Activated CD4-positive, alpha-beta T cell treated with anti-CD3 and anti-CD28 coated beads for 36 hours (primary cell): ENCODE measurements at regions not wholly inside any gene's neighbourhood (a gene's known extent, or its start where the extent isn't known, plus 50 kb on each side); places are given as distances from the start of the nearest gene placed in this dataset.
A peak's percentile ranks its signal among the peaks of the same experiment; 100 is the strongest.
"Not testable (repeated sequence)": the region's sequence is repeated elsewhere in the genome, so short reads cannot be mapped to it uniquely, and the experiment has no call there.

Experiments used
- ATAC-seq: fragments of 200-7000 bp; cut with Tn5 transposase; one replicate; pipeline ENCODE4 v1.10.0; 2021; ENCODE audit warnings: mild to moderate bottlenecking, moderate library complexity
- CTCF ChIA-PET: fragments of 350-600 bp; sonication (Branson Sonifier 250); formaldehyde crosslinking; loops from one replicate; lab custom pipeline; 2021; ENCODE audit warnings: antibody characterized with exemption; lab: Charles Lee
- POLR2A ChIA-PET: fragments of 350-600 bp; sonication (Branson Sonifier 250); formaldehyde crosslinking; loops from one replicate; lab custom pipeline; 2021; ENCODE audit warnings: antibody characterized with exemption, inconsistent platforms; lab: Charles Lee
- DNase-seq: peaks from one replicate; pipeline ENCODE4 v3.0.0-alpha.2; 2020
- H3K27ac Mint-ChIP-seq: one replicate; pipeline ENCODE4 v1.8.0; 2021; ENCODE audit warnings: mixed read lengths
- H3K27me3 Mint-ChIP-seq: one replicate; pipeline ENCODE4 v1.8.0; 2021; ENCODE audit warnings: mixed read lengths
- H3K36me3 Mint-ChIP-seq: one replicate; pipeline ENCODE4 v1.8.0; 2021; ENCODE audit warnings: low read depth, mixed read lengths
- H3K4me1 Mint-ChIP-seq: one replicate; pipeline ENCODE4 v1.8.0; 2021; ENCODE audit warnings: mixed read lengths
- H3K4me3 Mint-ChIP-seq: one replicate; pipeline ENCODE4 v1.8.0; 2021; ENCODE audit warnings: mild to moderate bottlenecking, moderate library complexity, mixed read lengths
- H3K9me3 Mint-ChIP-seq: one replicate; pipeline ENCODE4 v1.8.0; 2021; ENCODE audit warnings: low read depth, mixed read lengths
- intact Hi-C, 2 experiments: fragments of 100-400 bp; cut with DNase I in 1 of 2; cut with micrococcal nuclease in 1 of 2; formaldehyde crosslinking; loops; one replicate each; pipeline versions ENCODE4 v1.14.2 to v1.15.1; 2022 to 2024; cut with DNase I, micrococcal nuclease

DNA sequence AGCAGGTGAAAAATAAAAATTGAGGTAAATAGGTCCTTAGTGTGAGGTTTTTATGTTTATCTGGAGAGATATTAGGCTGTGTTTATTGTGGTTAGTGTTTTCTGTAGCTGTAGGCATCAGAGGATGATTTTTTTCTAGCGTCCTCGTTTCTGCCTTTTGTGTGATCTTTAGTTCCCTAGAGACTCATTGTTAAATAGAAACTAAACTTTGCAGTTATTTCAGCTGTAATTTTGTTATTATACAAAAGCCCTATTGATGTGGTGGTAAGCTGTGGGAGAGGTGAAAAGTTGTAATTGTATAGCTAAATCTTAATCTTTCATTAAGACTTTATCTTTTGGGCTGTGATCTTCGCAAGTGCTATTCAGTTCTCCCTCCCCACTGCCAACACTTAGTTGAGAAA is 340.3 kb downstream of the CYLC2 start:
- H3K4me1 Mint-ChIP-seq: no peaks in the 10 kb centered on the region
- DNase-seq (no peak), ATAC-seq (no peak)
- ChIA-PET CTCF (no interaction called here), POLR2A (interaction anchor here (0.7 kb wide), 1 partner anchor 254 kb away, joined by 7 read pairs; no protein-coding TSS in a partner anchor)
- no peak overlapping the region for H3K27ac Mint-ChIP-seq
- H3K36me3 Mint-ChIP-seq: no peaks in the 10 kb centered on the region
- peaks cover 1% of the 10 kb centered on the region for H3K9me3 Mint-ChIP-seq
- intact Hi-C loops: no loop called here
- no peak overlapping the region for H3K4me3 Mint-ChIP-seq
- no peaks in the 10 kb centered on the region for H3K27me3 Mint-ChIP-seq

DNA sequence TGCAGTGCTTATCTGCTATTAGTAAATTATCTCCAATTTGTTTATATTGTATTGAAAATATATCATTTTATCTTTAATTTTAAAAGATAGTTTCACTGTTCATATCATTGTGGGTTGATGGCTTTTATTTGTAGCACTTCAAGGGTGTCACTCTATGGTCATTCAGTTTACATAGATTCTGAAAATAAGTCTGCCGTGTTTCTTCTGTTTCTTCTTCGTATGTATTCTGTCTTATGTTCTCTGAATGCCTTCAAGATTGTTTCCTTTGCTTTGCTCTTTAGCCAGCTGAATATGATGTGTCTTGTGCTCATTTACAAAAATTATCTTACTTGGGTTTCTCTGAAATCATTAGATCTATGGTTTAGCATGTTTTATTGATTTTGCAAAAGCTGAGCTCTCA is 359.9 kb downstream of the CYLC2 start:
- H3K4me3 Mint-ChIP-seq: no peak overlapping the region
- no peaks in the 10 kb centered on the region for H3K27me3 Mint-ChIP-seq
- DNase-seq (no peak), ATAC-seq (no peak)
- no peaks in the 10 kb centered on the region for H3K4me1 Mint-ChIP-seq
- no peaks in the 10 kb centered on the region for H3K36me3 Mint-ChIP-seq
- ChIA-PET POLR2A (no interaction called here), CTCF (interaction anchor here (0.6 kb wide), 1 partner anchor 525 kb away, joined by 4 read pairs; no protein-coding TSS in a partner anchor)
- H3K27ac Mint-ChIP-seq: no peak overlapping the region
- intact Hi-C loops: no loop called here
- peaks cover 8% of the 10 kb centered on the region for H3K9me3 Mint-ChIP-seq

DNA sequence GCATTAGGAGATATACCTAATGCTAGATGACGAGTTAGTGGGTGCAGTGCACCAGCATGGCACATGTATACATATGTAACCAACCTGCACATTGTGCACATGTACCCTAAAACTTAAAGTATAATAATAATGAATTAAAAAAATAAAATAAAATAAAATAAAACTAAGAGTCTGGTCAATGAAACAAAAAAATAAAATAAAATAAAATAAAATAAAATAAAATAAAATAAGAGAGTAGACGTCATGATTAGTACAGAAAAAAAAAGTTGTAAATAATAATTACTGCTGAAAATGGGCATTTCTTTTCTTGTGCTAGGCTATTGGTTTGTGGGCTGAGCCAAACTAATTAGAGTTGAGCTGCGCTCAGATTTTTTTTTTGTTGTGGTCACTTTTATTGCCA is 362.8 kb downstream of the CYLC2 start:
- H3K36me3 Mint-ChIP-seq, CTCF ChIA-PET, H3K4me3 Mint-ChIP-seq, H3K4me1 Mint-ChIP-seq, H3K27ac Mint-ChIP-seq, DNase-seq, POLR2A ChIA-PET, H3K27me3 Mint-ChIP-seq, ATAC-seq, intact Hi-C loops: not testable (repeated sequence)
- H3K9me3 Mint-ChIP-seq: peaks cover 12% of the 10 kb centered on the region

DNA sequence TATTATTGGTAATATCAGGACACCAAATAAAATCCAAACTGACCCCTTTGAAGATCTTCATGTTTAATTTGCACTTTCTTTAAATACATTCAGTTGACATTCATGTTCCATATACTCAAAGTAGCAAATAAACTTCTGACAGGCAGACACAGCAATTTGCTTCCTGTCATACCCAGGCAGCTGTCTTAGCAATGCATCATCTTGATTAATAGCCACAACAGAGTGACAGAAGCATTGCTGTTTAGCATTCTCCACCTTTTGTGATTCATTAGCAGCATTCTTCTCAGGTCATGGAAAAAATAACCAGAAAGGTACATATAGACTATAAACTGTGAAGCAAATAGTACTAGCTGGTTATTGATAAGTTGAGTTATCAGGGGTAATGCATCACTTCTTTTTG is 366.8 kb downstream of the CYLC2 start:
- POLR2A ChIA-PET: no interaction called here
- Mint-ChIP-seq H3K4me3 (no peak overlapping the region), H3K36me3 (no peaks in the 10 kb centered on the region), H3K4me1 (no peaks in the 10 kb centered on the region), H3K27ac (no peak overlapping the region), H3K9me3 (peaks cover 6% of the 10 kb centered on the region), H3K27me3 (no peaks in the 10 kb centered on the region)
- ATAC-seq: no peak
- CTCF ChIA-PET: no interaction called here
- intact Hi-C loops: no loop called here
- DNase-seq: no peak

DNA sequence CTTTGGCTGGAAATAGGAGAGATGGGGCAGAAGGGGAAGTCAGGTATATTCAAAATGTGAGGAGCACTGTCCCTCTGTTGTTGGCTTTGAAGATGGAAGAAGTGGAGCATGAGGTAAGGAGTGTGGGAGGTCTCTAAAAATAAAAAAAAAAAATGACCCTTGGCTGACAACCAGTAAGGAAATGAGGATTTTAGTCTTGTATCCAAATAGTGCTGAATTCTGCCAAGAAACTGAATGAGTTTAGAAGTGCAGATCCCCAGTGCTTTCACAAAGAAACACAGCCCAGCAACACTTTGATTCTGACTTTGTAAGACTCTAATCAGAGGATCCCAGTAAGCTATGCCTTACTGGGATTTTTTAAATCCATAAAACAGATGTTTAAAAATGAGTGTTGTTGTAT is 367.9 kb downstream of the CYLC2 start:
- Mint-ChIP-seq H3K4me3 (no peak overlapping the region), H3K9me3 (peaks cover 6% of the 10 kb centered on the region), H3K27ac (no peak overlapping the region), H3K4me1 (no peaks in the 10 kb centered on the region), H3K36me3 (no peaks in the 10 kb centered on the region), H3K27me3 (no peaks in the 10 kb centered on the region)
- intact Hi-C loops: no loop called here
- POLR2A ChIA-PET: no interaction called here
- DNase-seq (no peak), ATAC-seq (no peak)
- CTCF ChIA-PET: interaction anchor here (0.6 kb wide), 1 partner anchor 579 kb away, joined by 3 read pairs; no protein-coding TSS in a partner anchor

DNA sequence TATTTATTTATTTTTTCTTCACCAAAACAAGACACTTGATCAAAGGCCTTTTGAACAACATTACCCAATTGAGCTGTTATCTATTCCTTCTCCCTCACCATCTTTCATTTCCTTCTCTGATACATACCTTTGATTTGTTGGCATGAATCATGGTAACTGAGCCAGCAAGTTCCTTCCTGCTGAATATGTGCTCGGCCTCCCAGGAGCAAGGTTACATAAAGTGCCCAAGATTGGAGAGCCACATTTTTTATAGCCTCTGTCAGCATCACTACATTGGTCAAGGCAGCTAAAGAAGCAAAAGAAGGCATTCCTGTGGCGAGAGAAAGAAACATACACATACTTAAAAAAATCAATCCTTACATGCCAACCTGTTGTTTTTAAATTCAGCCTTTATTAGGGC is 369.6 kb downstream of the CYLC2 start:
- no peak for DNase-seq
- Mint-ChIP-seq H3K27me3 (no peaks in the 10 kb centered on the region), H3K4me1 (no peaks in the 10 kb centered on the region), H3K36me3 (no peaks in the 10 kb centered on the region), H3K27ac (no peak overlapping the region), H3K9me3 (peaks cover 6% of the 10 kb centered on the region), H3K4me3 (no peak overlapping the region)
- ATAC-seq: no peak
- CTCF ChIA-PET: no interaction called here
- POLR2A ChIA-PET: no interaction called here
- intact Hi-C loops: no loop called here

DNA sequence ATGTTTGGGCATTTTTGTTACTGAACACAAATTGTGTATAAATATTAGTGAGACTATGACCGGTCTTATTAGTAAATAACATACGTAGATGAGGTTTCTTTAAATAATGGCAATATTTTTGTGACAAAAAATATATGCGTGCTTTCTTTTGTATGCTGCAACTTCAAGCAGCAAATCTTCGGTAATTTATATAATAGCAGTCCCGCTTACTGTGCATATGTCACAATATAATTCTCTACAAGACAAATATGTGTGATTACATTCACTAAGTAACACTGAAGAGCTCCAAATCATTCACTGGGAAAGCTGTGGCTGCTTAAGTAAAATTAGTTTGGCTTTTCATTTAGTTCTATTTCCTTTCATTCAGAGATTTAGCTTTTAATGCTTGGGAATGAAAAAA is 376.0 kb downstream of the CYLC2 start:
- no peaks in the 10 kb centered on the region for H3K36me3 Mint-ChIP-seq
- H3K27ac Mint-ChIP-seq: no peak overlapping the region
- H3K4me3 Mint-ChIP-seq: no peak overlapping the region
- CTCF ChIA-PET: no interaction called here
- H3K4me1 Mint-ChIP-seq: no peaks in the 10 kb centered on the region
- DNase-seq (no peak), ATAC-seq (no peak)
- intact Hi-C loops: no loop called here
- POLR2A ChIA-PET: no interaction called here
- peaks cover 2% of the 10 kb centered on the region for H3K27me3 Mint-ChIP-seq
- H3K9me3 Mint-ChIP-seq: no peaks in the 10 kb centered on the region

DNA sequence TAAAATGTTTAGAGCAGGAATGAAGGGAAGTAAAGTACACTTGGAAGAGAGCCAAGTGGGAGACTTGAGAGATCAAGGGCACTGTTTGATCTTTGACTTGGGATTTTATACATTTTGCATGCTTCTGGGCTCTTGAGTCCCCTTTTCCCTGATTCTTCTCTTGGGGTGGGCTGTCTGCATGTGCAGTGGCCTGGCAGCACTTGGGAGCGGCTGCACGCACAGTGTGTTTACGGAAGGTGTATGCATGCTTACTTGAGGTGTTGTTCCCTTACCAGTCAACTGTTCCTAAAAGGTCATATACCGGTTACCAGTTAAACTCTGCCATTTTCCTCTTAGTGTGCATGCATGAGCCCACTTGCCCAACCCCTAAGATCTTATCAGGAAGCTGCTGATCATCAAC is 377.7 kb downstream of the CYLC2 start:
- DNase-seq (no peak), ATAC-seq (no peak)
- intact Hi-C loops: no loop called here
- H3K27ac Mint-ChIP-seq: no peak overlapping the region
- H3K4me3 Mint-ChIP-seq: no peak overlapping the region
- ChIA-PET CTCF (interaction anchor here (0.5 kb wide), 1 partner anchor 1003 kb away, joined by 3 read pairs; no protein-coding TSS in a partner anchor), POLR2A (no interaction called here)
- H3K36me3 Mint-ChIP-seq: no peaks in the 10 kb centered on the region
- H3K27me3 Mint-ChIP-seq: peaks cover 2% of the 10 kb centered on the region
- H3K4me1 Mint-ChIP-seq: no peaks in the 10 kb centered on the region
- H3K9me3 Mint-ChIP-seq: no peaks in the 10 kb centered on the region

DNA sequence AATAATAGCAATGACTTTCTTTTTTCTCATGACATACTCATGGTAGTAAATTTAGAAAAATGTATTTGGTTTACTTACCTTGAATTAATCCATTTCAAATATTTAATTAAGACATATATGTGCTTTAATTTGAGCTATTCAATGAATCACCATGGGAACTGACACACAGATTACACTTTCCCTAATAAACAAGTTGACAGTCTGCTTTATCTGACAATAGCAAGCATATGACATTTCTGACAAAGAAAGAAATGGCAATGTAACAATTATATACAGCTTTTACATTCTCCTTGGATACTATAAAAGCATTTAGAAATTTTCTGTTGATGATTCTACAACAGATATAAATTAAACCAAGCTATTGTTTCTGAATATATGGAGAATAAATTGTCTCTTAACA is 382.5 kb downstream of the CYLC2 start:
- Mint-ChIP-seq H3K4me1 (no peaks in the 10 kb centered on the region), H3K27me3 (no peaks in the 10 kb centered on the region), H3K27ac (no peak overlapping the region), H3K36me3 (no peaks in the 10 kb centered on the region), H3K9me3 (no peaks in the 10 kb centered on the region), H3K4me3 (no peak overlapping the region)
- ChIA-PET POLR2A (no interaction called here), CTCF (interaction anchor here (0.6 to 2.0 kb wide), 2 partner anchors 10 to 280 kb away, joined by 4 to 7 read pairs; no protein-coding TSS in a partner anchor)
- ATAC-seq: no peak
- no peak for DNase-seq
- intact Hi-C loops: no loop called here

DNA sequence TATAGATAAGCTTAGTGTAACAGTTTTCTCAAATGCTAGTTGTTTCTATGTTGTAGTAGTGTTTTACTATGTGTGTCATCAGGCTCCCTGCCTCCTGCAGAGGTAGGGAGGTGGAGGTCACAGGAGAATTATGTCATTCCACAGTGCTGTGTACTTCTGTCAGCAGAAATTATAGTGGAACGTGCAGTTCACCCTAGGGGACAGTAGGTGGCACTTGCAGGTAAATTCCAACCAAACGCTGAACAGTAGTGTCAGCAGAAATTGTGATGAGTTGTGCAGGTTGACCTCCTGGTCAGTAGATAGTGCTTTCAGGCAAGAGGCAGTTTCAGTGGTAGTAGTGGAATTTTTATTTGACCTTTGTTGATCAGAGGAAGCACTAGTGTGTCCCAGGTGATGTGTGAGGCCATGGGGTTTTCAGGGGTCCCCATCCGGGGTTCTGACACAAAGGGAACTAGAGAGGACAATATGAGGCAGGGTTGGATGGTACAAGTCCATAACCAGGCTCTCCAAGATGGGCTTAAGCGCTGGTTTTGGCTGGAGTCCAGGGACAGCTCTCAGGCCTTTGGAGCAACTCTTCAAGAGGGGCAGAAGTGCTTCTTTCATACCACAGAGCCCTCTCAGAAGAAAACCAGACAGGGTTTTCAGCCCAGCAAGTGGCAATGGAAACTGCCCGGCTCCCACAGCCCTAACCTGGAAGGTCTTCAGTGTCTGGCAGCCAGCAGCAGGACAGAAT is 402.9 kb downstream of the CYLC2 start:
- no peak overlapping the region for H3K4me3 Mint-ChIP-seq
- ATAC-seq: peak; percentile 69
- intact Hi-C loops: loop anchor here (2.0 to 5.0 kb wide), 5 partner anchors 694 to 1345 kb away; partner anchors contain the start of gene SMC2 (in 1 of the 2)
- H3K27ac Mint-ChIP-seq: no peak overlapping the region
- H3K27me3 Mint-ChIP-seq: no peaks in the 10 kb centered on the region
- H3K36me3 Mint-ChIP-seq: no peaks in the 10 kb centered on the region
- no peaks in the 10 kb centered on the region for H3K9me3 Mint-ChIP-seq
- peak; percentile 48 for DNase-seq
- CTCF ChIA-PET: interaction anchor here (0.6 to 1.5 kb wide), 5 partner anchors 10 to 1345 kb away, joined by 3 to 4 read pairs (median 3); no protein-coding TSS in a partner anchor
- H3K4me1 Mint-ChIP-seq: no peaks in the 10 kb centered on the region
- POLR2A ChIA-PET: no interaction called here

DNA sequence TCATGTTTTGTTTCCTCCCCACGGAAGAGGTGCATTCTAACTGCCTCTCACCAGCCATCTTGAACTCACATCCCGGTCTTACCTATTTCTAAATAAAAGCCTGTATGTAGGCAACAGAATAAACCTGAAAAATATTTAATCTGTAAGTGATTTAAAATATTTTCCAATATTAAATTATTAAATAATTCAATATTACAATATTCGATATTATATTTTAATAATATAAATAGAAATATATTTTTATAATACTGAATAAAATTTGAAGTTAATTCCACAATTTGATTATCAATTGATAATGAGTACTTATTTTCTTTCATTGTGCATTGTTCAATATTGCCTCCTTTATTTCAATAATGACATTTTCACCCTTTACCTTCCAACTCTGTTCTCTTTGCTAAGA is 404.4 kb downstream of the CYLC2 start:
- ATAC-seq: no peak
- Mint-ChIP-seq H3K36me3 (no peaks in the 10 kb centered on the region), H3K4me3 (no peak overlapping the region), H3K9me3 (no peaks in the 10 kb centered on the region), H3K27me3 (no peaks in the 10 kb centered on the region), H3K4me1 (no peaks in the 10 kb centered on the region), H3K27ac (no peak overlapping the region)
- CTCF ChIA-PET: no interaction called here
- POLR2A ChIA-PET: no interaction called here
- DNase-seq: no peak
- intact Hi-C loops: loop anchor here (2.0 to 5.0 kb wide), 4 partner anchors 693 to 1283 kb away; partner anchors contain the start of gene SMC2 (in 1 of the 2)

DNA sequence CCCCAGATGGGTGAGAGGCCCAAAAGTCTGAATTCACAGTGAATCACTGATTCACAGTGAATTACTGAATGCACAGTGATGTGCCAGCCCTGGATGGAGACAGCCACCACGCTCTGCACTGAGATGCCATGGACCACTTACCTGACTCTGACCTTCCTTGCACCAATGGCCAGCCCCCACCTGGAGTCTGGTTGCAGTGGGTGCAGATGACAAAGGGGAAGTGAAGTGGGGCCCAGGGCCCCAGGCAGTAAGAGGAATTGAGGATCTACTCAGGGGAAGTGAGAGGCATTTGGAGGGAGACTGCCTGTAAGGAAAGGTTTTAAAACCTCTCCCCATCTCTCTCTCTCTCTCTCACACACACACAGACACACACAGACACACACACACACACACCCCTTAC is 412.1 kb downstream of the CYLC2 start:
- no peaks in the 10 kb centered on the region for H3K9me3 Mint-ChIP-seq
- POLR2A ChIA-PET: no interaction called here
- DNase-seq (no peak), ATAC-seq (no peak)
- H3K4me3 Mint-ChIP-seq: no peak overlapping the region
- CTCF ChIA-PET: no interaction called here
- H3K4me1 Mint-ChIP-seq: no peaks in the 10 kb centered on the region
- H3K27ac Mint-ChIP-seq: no peak overlapping the region
- intact Hi-C loops: no loop called here
- H3K27me3 Mint-ChIP-seq: no peaks in the 10 kb centered on the region
- H3K36me3 Mint-ChIP-seq: no peaks in the 10 kb centered on the region
